ENCODE measurements at regions not wholly inside any gene's neighbourhood (a gene's known extent, or its start where the extent isn't known, plus 50 kb on each side); places are given as distances from the start of the nearest gene placed in this dataset.

GRCh38 chr20:39835130-39835842 is 853.8 kb downstream of the MAFB start:
- Histone ChIP-seq H3K23me2 (ENCODE audit: low read depth, low read length) (no peaks in the 10 kb centered on the region), H3K36me3 (ENCODE audit: control insufficient read depth in 2 of 4, insufficient read depth in 4 of 4, low read length in 3 of 4) (no peaks in the 10 kb centered on the region), H3K14ac (ENCODE audit: insufficient read length) (no peak overlapping the region), H2BK20ac (ENCODE audit: low read length) (no peak overlapping the region), H3K9ac (replicated peaks in 1 of 4; ENCODE audit: extremely low read depth in 1 of 4, low read depth in 3 of 4, low read length in 3 of 4) (no peak overlapping the region), H3K23ac (ENCODE audit: insufficient read length) (no peak overlapping the region), H3K79me1 (ENCODE audit: low read depth, low read length) (no peaks in the 10 kb centered on the region), H3K56ac (replicated peaks; ENCODE audit: insufficient read length, low read depth, low read length) (no peak overlapping the region), H2AK5ac (ENCODE audit: low read depth, low read length) (no peak overlapping the region), H2AFZ (ENCODE audit: low read length) (no peak overlapping the region), H2BK15ac (ENCODE audit: low read length) (no peak overlapping the region), H3K4ac (replicated peaks; ENCODE audit: insufficient read length, low read depth, low read length) (no peak overlapping the region), H2BK5ac (ENCODE audit: low read depth, low read length) (no peak overlapping the region), H4K91ac (replicated peaks; ENCODE audit: insufficient read length, low read length) (no peak overlapping the region), H2BK12ac (ENCODE audit: low read depth, low read length) (no peak overlapping the region), H2BK120ac (replicated peaks; ENCODE audit: low read depth, low read length) (no peak overlapping the region), H4K8ac (ENCODE audit: extremely low read depth, insufficient read depth, low read length) (no peak overlapping the region), H3K18ac (ENCODE audit: extremely low read depth, low read length) (no peak overlapping the region), H3K4me1 (replicated peaks in 1 of 4; ENCODE audit: control insufficient read depth in 3 of 4, insufficient read depth in 4 of 4, low read length in 3 of 4) (no peaks in the 10 kb centered on the region), H3K27me3 (replicated peaks in 1 of 4; ENCODE audit: control insufficient read depth in 3 of 4, extremely low read depth in 1 of 4, insufficient read depth in 3 of 4, low read length in 3 of 4) (no peaks in the 10 kb centered on the region), H3K9me3 (ENCODE audit: insufficient read depth in 2 of 2, low read depth in 1 of 2, low read length in 1 of 2) (no peaks in the 10 kb centered on the region), H3K4me2 (ENCODE audit: insufficient read depth in 1 of 2, low read depth in 2 of 2, low read length in 2 of 2) (no peak overlapping the region), H3K79me2 (ENCODE audit: control insufficient read depth in 1 of 2, insufficient read depth in 2 of 2, low read length in 2 of 2) (no peaks in the 10 kb centered on the region), H3K27ac (ENCODE audit: low read depth, low read length) (no peak overlapping the region), H3K4me3 (ENCODE audit: extremely low read depth in 1 of 4, insufficient read depth in 2 of 4, low read depth in 3 of 4, low read length in 4 of 4) (no peak overlapping the region), H4K5ac (ENCODE audit: insufficient read length, low read depth, low read length) (no peak overlapping the region), H4K20me1 (replicated peaks in 1 of 2; ENCODE audit: control insufficient read depth in 1 of 2, insufficient read depth in 2 of 2, low read length in 2 of 2) (no peaks in the 10 kb centered on the region)
- FAIRE-seq: no peak
- CTCF ChIA-PET (ENCODE audit: partially characterized antibody): interaction anchor here (1.4 kb wide), 1 partner anchor 14 kb away, joined by 4 read pairs; no protein-coding TSS in a partner anchor
- POLR2A ChIA-PET (ENCODE audit: partially characterized antibody): no interaction called here
- no peak for DNase-seq (ENCODE audit: low read depth in 1 of 2, low spot score in 2 of 2)
- 87% methylated on average over 7 of the region's 7 CpGs; no CpG with 5 or more reads in 1 of the 2 experiments for WGBS, 2 experiments (ENCODE audit: extremely low coverage in 1 of 2, insufficient coverage in 1 of 2, insufficient read length in 1 of 2, insufficient replicate concordance in 2 of 2, low coverage in 1 of 2, low lambda C conversion rate in 2 of 2, missing lambda C conversion rate in 1 of 2)
- no peak for TF ChIP-seq MAFK (IDR thresholded peaks at IDR 0.05; ENCODE audit: low read depth, low read length)
